Esophagus (tissue), 2 donors: ENCODE measurements at regions not wholly inside any gene's neighbourhood (a gene's known extent, or its start where the extent isn't known, plus 50 kb on each side); places are given as distances from the start of the nearest gene placed in this dataset.

Experiments used
- H3K27ac ChIP-seq, 2 donors: one replicate each; pipeline ENCODE4 v1.5.1; 2013; ENCODE audit warnings: low read depth in 2 of 2, mild to moderate bottlenecking in 2 of 2, inconsistent platforms in 1 of 2, low read length in 1 of 2, moderate library complexity in 1 of 2
- H3K27me3 ChIP-seq, 2 donors: one replicate each; pipeline ENCODE4 v1.6.1; 2013; ENCODE audit warnings: low read length in 2 of 2, control low read depth in 1 of 2, mild to moderate bottlenecking in 1 of 2; ENCODE audit not compliant: insufficient read depth in 2 of 2, control insufficient read depth in 1 of 2
- H3K36me3 ChIP-seq, 2 donors: one replicate each; pipeline ENCODE4 v1.6.1; 2013; ENCODE audit warnings: low read length in 1 of 2; ENCODE audit not compliant: control insufficient read depth in 2 of 2, insufficient read depth in 2 of 2
- H3K4me1 ChIP-seq, 2 donors: one replicate each; pipeline ENCODE4 v1.6.1; 2013; ENCODE audit warnings: low read length in 1 of 2; ENCODE audit not compliant: control insufficient read depth in 2 of 2, insufficient read depth in 2 of 2
- H3K4me3 ChIP-seq, 2 donors: one replicate each; pipeline ENCODE4 v1.5.1; 2013; ENCODE audit warnings: low read length in 2 of 2, mild to moderate bottlenecking in 2 of 2, low read depth in 1 of 2, moderate library complexity in 1 of 2
- H3K9me3 ChIP-seq, 2 donors: one replicate each; pipeline ENCODE4 v1.6.1; 2013; ENCODE audit warnings: mild to moderate bottlenecking in 2 of 2, low read depth in 1 of 2, low read length in 1 of 2, moderate library complexity in 1 of 2; ENCODE audit not compliant: control insufficient read depth in 2 of 2, insufficient read depth in 1 of 2
- WGBS, 2 donors: extraction: QIAGEN DNeasy Blood & Tissue Kit; methylation state at CpG; one replicate each; pipeline ENCODE4 v1.1.7; 2013; 5-methylcytosine and 5-hydroxymethylcytosine counted together
- donor health status: healthy with polysubstance abuse.
- donor health status: Bipolar disorder and iron deficiency.

DNA sequence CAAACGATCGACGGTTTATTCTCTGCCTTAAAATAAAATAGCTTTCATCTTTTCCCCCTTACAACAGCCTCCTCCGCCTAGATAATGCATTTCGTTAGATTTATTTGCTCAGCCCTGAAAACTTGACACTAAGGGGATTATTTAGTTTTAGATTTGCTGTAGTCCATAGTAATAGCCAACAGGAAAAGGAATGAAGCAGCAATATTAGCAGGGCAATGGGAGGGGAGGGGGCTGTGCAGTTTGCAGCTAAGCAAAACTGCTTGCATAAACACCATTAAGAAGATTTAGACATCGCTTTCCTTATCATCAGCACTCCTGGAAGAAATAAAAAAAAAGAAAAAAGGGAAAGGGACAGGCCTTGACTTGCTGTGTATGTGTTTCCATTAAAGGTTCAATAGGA lies 286.5 kb upstream of the SOX14 start:
- Histone ChIP-seq H3K4me3 (no peak overlapping the region), H3K27ac (no peak overlapping the region), H3K27me3 (no peaks in the 10 kb centered on the region), H3K36me3 (no peaks in the 10 kb centered on the region), H3K4me1 (no peaks in the 10 kb centered on the region), H3K9me3 (no peaks in the 10 kb centered on the region)
- 48 to 59% methylated on average over 6 of the region's 6 CpGs for WGBS, 2 donors

DNA sequence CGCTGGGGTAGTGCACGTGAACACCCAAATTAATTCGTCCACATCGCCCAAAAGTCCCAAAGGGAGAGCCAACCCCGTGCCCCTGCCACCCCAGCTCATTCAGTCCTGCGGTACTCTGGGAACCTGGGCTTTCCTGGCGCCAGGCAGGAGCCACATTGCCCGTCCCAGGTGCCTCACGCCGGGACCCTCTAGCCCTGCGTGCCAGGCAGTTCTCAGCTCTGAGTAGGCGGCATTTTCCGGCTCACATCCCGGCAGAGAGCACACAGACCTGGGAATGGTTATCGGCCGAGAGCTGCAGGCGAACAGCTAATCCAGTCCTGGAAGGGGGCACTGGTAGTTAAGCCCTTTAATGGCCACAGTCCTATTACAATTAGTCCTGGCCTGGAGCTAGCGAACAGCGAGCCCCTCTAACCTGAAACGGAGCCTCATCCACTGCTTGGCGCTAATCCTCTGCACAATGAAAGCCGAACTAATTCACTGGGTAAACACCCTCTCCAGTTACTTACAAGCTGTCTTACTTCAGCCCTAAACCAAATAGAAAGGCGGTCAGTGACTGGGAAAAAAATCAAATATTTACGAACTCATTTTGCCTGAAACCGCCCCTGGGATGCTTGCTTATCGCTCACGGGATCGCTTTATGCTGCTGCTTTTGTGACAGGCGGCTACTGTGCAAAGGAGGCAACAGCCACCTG lies 254.6 kb upstream of the SOX14 start:
- no peaks in the 10 kb centered on the region for H3K27me3 ChIP-seq
- no peaks in the 10 kb centered on the region for H3K4me1 ChIP-seq
- no peak overlapping the region for H3K4me3 ChIP-seq
- 37 to 45% methylated on average over 29 of the region's 29 CpGs for WGBS, 2 donors
- H3K9me3 ChIP-seq, result no peaks in the 10 kb centered on the region
- H3K27ac ChIP-seq, result no peak overlapping the region
- H3K36me3 ChIP-seq, result no peaks in the 10 kb centered on the region

DNA sequence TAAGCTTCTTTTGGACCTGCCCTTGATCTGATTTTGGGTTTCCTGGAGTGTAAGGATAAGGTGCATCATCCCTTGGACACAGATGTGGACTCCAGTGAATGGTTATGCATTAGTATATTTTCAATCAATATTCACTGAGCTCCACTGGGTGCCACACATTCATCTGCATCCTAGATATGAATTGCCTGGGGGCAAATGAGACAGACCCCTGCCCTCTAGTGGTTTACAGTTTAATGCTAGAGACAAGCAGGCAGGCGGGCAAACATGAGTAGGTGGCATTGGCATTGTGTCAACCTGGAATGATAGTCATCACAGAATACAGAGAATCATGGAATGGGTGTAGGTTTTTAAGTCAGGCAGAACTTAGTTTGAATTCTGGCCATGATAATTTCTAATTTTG lies 252.5 kb upstream of the SOX14 start:
- 67% methylated on average over 1 of the region's 1 CpG for WGBS, 2 donors
- H3K27me3 ChIP-seq, result no peaks in the 10 kb centered on the region
- no peak overlapping the region for H3K27ac ChIP-seq
- H3K4me1 ChIP-seq, result no peaks in the 10 kb centered on the region
- no peak overlapping the region for H3K4me3 ChIP-seq
- no peaks in the 10 kb centered on the region for H3K36me3 ChIP-seq
- H3K9me3 ChIP-seq, result no peaks in the 10 kb centered on the region

DNA sequence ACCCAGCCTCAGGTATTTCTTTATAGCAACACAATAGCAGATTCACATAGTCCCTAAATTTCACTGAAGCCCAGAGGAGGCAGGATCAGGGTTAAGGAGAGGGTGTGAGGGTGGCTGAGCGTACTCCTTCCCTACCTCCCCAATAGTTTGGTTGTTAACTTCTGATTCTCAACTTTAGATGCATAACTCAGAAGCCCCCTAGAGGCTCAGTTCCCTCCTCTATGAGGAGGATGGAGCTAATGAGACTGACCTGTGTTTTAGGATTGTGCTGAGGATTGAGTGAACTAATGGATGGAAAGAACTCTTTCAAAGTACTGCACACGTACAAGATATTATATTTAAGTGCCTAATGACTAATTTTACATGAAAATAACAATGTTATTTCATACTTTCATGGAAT lies 249.3 kb upstream of the SOX14 start:
- no peaks in the 10 kb centered on the region for H3K4me1 ChIP-seq

DNA sequence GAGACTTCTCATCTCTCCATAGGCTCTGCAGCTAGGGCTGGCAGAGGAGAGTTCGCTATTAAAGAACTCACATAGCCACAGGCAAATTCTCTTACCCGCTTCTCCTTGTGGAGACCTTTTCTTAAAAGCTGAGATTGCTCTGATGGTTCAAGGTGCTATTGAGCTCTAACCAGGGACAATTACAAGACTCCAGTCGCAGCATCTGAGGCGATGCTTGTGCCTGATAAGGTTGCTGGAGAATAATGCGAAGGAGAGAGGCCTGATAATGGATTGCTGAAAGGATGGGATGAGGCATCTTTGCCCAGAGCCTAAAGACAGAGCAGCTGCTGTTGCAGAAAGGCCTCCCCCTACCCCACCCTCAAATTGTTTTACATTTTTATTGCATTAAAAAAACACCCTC lies 244.5 kb upstream of the SOX14 start:
- WGBS, 2 donors, result 72 to 76% methylated on average over 5 of the region's 5 CpGs
- Histone ChIP-seq H3K9me3 (no peaks in the 10 kb centered on the region), H3K36me3 (no peaks in the 10 kb centered on the region), H3K4me3 (no peak overlapping the region), H3K27ac (no peak overlapping the region), H3K4me1 (no peaks in the 10 kb centered on the region), H3K27me3 (peaks cover 0 to 6% of the 10 kb centered on the region in 2 donors)

More for the DNA sequence above, 249.3 kb upstream of the SOX14 start:
- Histone ChIP-seq H3K27ac (no peak overlapping the region), H3K36me3 (no peaks in the 10 kb centered on the region), H3K27me3 (no peaks in the 10 kb centered on the region), H3K9me3 (no peaks in the 10 kb centered on the region), H3K4me3 (no peak overlapping the region)
- 47 to 55% methylated on average over 2 of the region's 2 CpGs for WGBS, 2 donors

DNA sequence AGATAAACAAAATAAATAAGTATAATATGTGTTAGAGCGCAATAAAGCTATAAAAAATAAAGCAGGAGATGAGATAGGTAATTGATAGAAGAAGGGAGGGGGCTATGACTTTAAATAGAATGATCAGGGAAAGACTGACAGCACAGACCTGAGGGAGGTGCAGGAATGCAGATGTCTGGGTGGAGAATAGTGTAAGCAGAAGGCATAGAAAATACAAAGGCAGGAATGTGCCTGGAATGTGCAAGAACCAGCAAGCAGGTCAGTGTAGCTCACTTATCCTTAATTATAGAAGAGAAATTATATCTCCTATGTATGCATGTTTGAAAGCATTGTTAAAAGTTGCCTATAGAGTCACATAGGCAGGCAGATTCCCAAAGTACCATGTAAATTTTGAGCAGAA lies 239.4 kb upstream of the SOX14 start:
- H3K27ac ChIP-seq, result no peak overlapping the region
- H3K9me3 ChIP-seq, result no peaks in the 10 kb centered on the region
- no peak overlapping the region for H3K4me3 ChIP-seq
- 75 to 90% methylated on average over 1 of the region's 1 CpG for WGBS, 2 donors
- peaks cover 0 to 6% of the 10 kb centered on the region in 2 donors for H3K27me3 ChIP-seq
- H3K36me3 ChIP-seq, result no peaks in the 10 kb centered on the region
- H3K4me1 ChIP-seq, result no peaks in the 10 kb centered on the region

DNA sequence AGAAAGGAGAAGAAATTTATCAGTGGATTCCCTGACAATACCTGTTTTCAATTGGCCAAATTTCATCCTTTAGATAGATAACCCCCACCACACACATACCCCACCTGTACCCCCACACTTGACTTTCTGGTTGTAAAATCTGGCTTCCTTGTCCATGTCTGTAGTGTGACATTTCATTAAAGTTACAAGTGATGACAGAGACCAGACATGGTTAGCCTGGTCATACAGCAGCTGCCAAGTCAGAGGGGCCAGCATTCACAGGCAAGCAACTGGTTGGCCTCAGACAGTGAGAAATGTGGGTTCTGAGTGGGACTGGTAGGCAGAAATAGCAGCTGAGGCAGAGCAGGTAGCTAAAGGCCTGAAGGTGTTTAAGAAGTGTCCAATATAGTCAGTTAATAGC lies 238.6 kb upstream of the SOX14 start:
- Histone ChIP-seq H3K4me3 (no peak overlapping the region), H3K36me3 (no peaks in the 10 kb centered on the region), H3K27me3 (peaks cover 0 to 6% of the 10 kb centered on the region in 2 donors), H3K27ac (no peak overlapping the region), H3K4me1 (no peaks in the 10 kb centered on the region), H3K9me3 (no peaks in the 10 kb centered on the region)

DNA sequence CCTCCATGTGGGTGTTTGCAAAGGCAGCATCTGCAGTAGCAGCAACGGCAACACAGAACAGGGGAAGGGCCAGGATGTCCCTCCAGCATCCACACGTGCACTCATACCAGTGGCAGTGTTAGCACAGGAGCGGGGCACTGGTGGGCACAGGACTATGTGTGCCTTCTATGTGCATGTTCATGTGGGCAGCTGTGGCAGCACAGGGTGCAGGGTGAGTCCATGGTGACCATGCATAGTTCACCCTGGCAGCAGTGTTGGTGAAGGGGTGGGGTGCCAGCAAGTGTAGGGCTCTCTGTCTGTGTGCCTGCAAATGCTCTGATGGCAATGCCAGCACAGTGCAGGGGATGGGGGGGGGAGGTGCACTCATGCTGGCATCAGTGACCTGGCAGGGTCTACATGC lies 222.1 kb upstream of the SOX14 start:
- H3K36me3 ChIP-seq, result no peaks in the 10 kb centered on the region

DNA sequence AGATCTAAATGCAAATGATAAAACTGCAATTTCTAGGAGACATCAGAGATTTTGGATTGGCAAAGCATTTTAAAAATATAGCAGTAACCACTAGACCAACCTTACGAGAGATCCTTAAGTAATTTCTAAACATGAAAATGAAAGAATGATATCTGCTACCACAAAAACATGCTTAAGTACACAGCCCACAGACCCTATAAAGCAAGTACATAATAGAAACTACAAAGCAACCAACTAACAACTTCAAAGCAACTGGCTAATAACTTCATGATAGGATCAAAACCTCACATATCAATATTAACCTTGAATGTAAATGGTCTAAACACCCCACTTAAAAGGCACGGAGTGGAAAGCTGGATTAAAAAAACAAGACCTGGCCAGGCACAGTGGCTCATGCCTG lies 209.9 kb upstream of the SOX14 start:
- no peaks in the 10 kb centered on the region for H3K36me3 ChIP-seq
- no peaks in the 10 kb centered on the region for H3K9me3 ChIP-seq
- no peaks in the 10 kb centered on the region for H3K27me3 ChIP-seq
- WGBS, 2 donors, result 64 to 73% methylated on average over 2 of the region's 2 CpGs
- H3K4me1 ChIP-seq, result no peaks in the 10 kb centered on the region
- H3K27ac ChIP-seq, result no peak overlapping the region
- H3K4me3 ChIP-seq, result no peak overlapping the region

More for the DNA sequence above, 222.1 kb upstream of the SOX14 start:
- Histone ChIP-seq H3K9me3 (peaks cover 5 to 6% of the 10 kb centered on the region in 2 donors), H3K27me3 (no peaks in the 10 kb centered on the region), H3K4me3 (no peak overlapping the region), H3K4me1 (no peaks in the 10 kb centered on the region), H3K27ac (no peak overlapping the region)
- 89 to 91% methylated on average over 3 of the region's 3 CpGs for WGBS, 2 donors

DNA sequence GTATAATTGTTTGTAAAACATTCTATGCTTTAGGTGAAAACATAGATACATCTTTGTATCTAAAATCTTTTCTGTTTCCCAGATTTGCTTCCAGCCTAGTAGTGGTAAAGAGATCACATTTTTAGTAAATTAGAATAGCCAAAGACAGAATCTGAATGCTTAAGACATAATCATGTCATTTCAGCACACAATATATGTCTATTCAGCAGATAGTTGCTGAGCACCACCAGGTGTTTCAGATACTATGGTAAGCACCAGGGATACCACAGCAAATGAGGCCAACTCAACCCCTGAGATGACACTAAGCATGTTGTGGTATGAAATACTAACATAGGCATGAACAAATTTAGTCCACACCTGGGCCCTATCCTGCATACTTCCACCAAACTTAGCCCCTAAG lies 195.2 kb upstream of the SOX14 start:
- Histone ChIP-seq H3K9me3 (no peaks in the 10 kb centered on the region), H3K36me3 (no peaks in the 10 kb centered on the region), H3K27ac (no peak overlapping the region), H3K4me1 (no peaks in the 10 kb centered on the region), H3K4me3 (no peak overlapping the region), H3K27me3 (peaks cover 0 to 2% of the 10 kb centered on the region in 2 donors)
